ENCODE measurements at regions not wholly inside any gene's neighbourhood (a gene's known extent, or its start where the extent isn't known, plus 50 kb on each side); places are given as distances from the start of the nearest gene placed in this dataset.

- no peak for TF ChIP-seq CTCF (IDR thresholded peaks at IDR 0.05)
- no peak for TF ChIP-seq POLR2A (IDR thresholded peaks at IDR 0.05)
- TF ChIP-seq POLR2AphosphoS5 (IDR thresholded peaks at IDR 0.05): no peak
These were observed 208.7 kb downstream of the MAP2K4 start for GRCh38 chr17:12229335-12229734.

Measured in suprapubic skin (tissue), 4 donors.